ENCODE measurements at regions not wholly inside any gene's neighbourhood (a gene's known extent, or its start where the extent isn't known, plus 50 kb on each side); places are given as distances from the start of the nearest gene placed in this dataset.
"Not testable (repeated sequence)": the region's sequence is repeated elsewhere in the genome, so short reads cannot be mapped to it uniquely, and the experiment has no call there.

GRCh38 chr6:67922588-67922987 is 712.5 kb upstream of the ADGRB3 start:
- not testable (repeated sequence) for TF ChIP-seq CTCF (IDR thresholded peaks at IDR 0.05; ENCODE audit: borderline replicate concordance, extremely low read depth, low read length, poor library complexity, severe bottlenecking); EZH2 (IDR thresholded peaks at IDR 0.05; ENCODE audit: borderline replicate concordance, low read depth, low read length, severe bottlenecking)
